Mesodermal cell (in vitro differentiated cells): ENCODE measurements at regions not wholly inside any gene's neighbourhood (a gene's known extent, or its start where the extent isn't known, plus 50 kb on each side); places are given as distances from the start of the nearest gene placed in this dataset.
A peak's percentile ranks its signal among the peaks of the same experiment; 100 is the strongest.

Experiments
- H3K27ac ChIP-seq: 2 replicates; pipeline ENCODE4 v1.7.0; 2013; ENCODE audit warnings: mild to moderate bottlenecking, low read depth, low read length, moderate library complexity; ENCODE audit not compliant: severe bottlenecking
- H3K36me3 ChIP-seq: 2 replicates; pipeline ENCODE4 v1.7.1; 2013; ENCODE audit warnings: mild to moderate bottlenecking, low read length, moderate library complexity; ENCODE audit not compliant: control insufficient read depth, insufficient read depth
- H3K4me1 ChIP-seq: one replicate; pipeline ENCODE4 v1.7.1; 2013; ENCODE audit warnings: mild to moderate bottlenecking, low read length; ENCODE audit not compliant: insufficient read depth, control insufficient read depth, poor library complexity, severe bottlenecking
- H3K4me3 ChIP-seq: 2 replicates; pipeline ENCODE4 v1.7.0; 2013; ENCODE audit warnings: low read length, control low read depth, mild to moderate bottlenecking; ENCODE audit not compliant: insufficient read depth, poor library complexity, severe bottlenecking; ENCODE audit errors: extremely low read depth
- H3K9me3 ChIP-seq: 2 replicates; pipeline ENCODE4 v1.7.1; 2013; ENCODE audit warnings: mild to moderate bottlenecking, low read length, moderate library complexity; ENCODE audit not compliant: control insufficient read depth
- WGBS, 2 experiments: methylation state at CpG; one replicate each; pipeline ENCODE4 v1.1.5; 2013; ENCODE audit warnings: missing lambda C conversion rate in 2 of 2; ENCODE audit not compliant: insufficient coverage in 2 of 2; 5-methylcytosine and 5-hydroxymethylcytosine counted together

GRCh38 chr6:55016261-55016660 is 158.1 kb upstream of the HCRTR2 start:
- no peaks in the 10 kb centered on the region for H3K36me3 ChIP-seq
- H3K4me3 ChIP-seq, result no peak overlapping the region
- no peak overlapping the region for H3K27ac ChIP-seq
- WGBS, 2 experiments, result no CpG with 5 or more reads among the region's 1 CpG
- H3K9me3 ChIP-seq, result no peaks in the 10 kb centered on the region
- peaks cover 7% of the 10 kb centered on the region for H3K4me1 ChIP-seq

GRCh38 chr6:55017555-55018300 is 156.6 kb upstream of the HCRTR2 start:
- H3K9me3 ChIP-seq, result no peaks in the 10 kb centered on the region
- H3K27ac ChIP-seq, result no peak overlapping the region
- H3K36me3 ChIP-seq, result no peaks in the 10 kb centered on the region
- no CpG with 5 or more reads among the region's 1 CpG for WGBS, 2 experiments
- H3K4me3 ChIP-seq, result no peak overlapping the region
- peaks cover 7% of the 10 kb centered on the region for H3K4me1 ChIP-seq

GRCh38 chr6:55019591-55019990 is 154.7 kb upstream of the HCRTR2 start:
- Histone ChIP-seq H3K4me3 (no peak overlapping the region), H3K4me1 (peaks cover 3% of the 10 kb centered on the region), H3K9me3 (no peaks in the 10 kb centered on the region), H3K36me3 (no peaks in the 10 kb centered on the region), H3K27ac (no peak overlapping the region)

- Histone ChIP-seq H3K36me3 (no peaks in the 10 kb centered on the region), H3K9me3 (no peaks in the 10 kb centered on the region), H3K4me1 (no peaks in the 10 kb centered on the region), H3K27ac (no peak overlapping the region), H3K4me3 (no peak overlapping the region)
- WGBS, 2 experiments, result 60 to 80% methylated on average over 1 of the region's 3 CpGs
These were observed 151.1 kb upstream of the HCRTR2 start for GRCh38 chr6:55023230-55023629.

- no peak overlapping the region for H3K27ac ChIP-seq
These were observed 141.2 kb upstream of the HCRTR2 start for GRCh38 chr6:55033016-55033546.

GRCh38 chr6:55034752-55035151 is 139.6 kb upstream of the HCRTR2 start:
- no CpG with 5 or more reads among the region's 3 CpGs for WGBS, 2 experiments
- H3K36me3 ChIP-seq, result no peaks in the 10 kb centered on the region
- H3K4me1 ChIP-seq, result no peaks in the 10 kb centered on the region
- peaks cover 4% of the 10 kb centered on the region for H3K9me3 ChIP-seq
- no peak overlapping the region for H3K27ac ChIP-seq
- no peak overlapping the region for H3K4me3 ChIP-seq

More at GRCh38 chr6:55033016-55033546, 141.2 kb upstream of the HCRTR2 start:
- Histone ChIP-seq H3K4me1 (no peaks in the 10 kb centered on the region), H3K9me3 (peaks cover 4% of the 10 kb centered on the region), H3K4me3 (no peak overlapping the region), H3K36me3 (no peaks in the 10 kb centered on the region)

GRCh38 chr6:55040102-55040848 is 134.0 kb upstream of the HCRTR2 start:
- H3K4me3 ChIP-seq, result no peak overlapping the region
- H3K27ac ChIP-seq, result no peak overlapping the region
- H3K9me3 ChIP-seq, result no peaks in the 10 kb centered on the region
- H3K36me3 ChIP-seq, result no peaks in the 10 kb centered on the region
- no peaks in the 10 kb centered on the region for H3K4me1 ChIP-seq
- WGBS, 2 experiments, result 77 to 100% methylated on average over 2 to 3 of the region's 3 CpGs

- Histone ChIP-seq H3K36me3 (no peaks in the 10 kb centered on the region), H3K9me3 (no peaks in the 10 kb centered on the region), H3K27ac (peak overlapping the region; percentile 16), H3K4me1 (peaks cover 3% of the 10 kb centered on the region), H3K4me3 (no peak overlapping the region)
- WGBS, 2 experiments, result 71 to 100% methylated on average over 1 to 2 of the region's 4 CpGs
These were observed 127.4 kb upstream of the HCRTR2 start for GRCh38 chr6:55046869-55047422.

- H3K27ac ChIP-seq, result peak overlapping the region; percentile 16
- H3K9me3 ChIP-seq, result no peaks in the 10 kb centered on the region
- peaks cover 3% of the 10 kb centered on the region for H3K4me1 ChIP-seq
- no peaks in the 10 kb centered on the region for H3K36me3 ChIP-seq
- no CpG with 5 or more reads among the region's 2 CpGs for WGBS, 2 experiments
- no peak overlapping the region for H3K4me3 ChIP-seq
These were observed 126.8 kb upstream of the HCRTR2 start for GRCh38 chr6:55047451-55048044.

- no peaks in the 10 kb centered on the region for H3K9me3 ChIP-seq
- H3K36me3 ChIP-seq, result no peaks in the 10 kb centered on the region
- H3K4me1 ChIP-seq, result peaks cover 3% of the 10 kb centered on the region
- no peak overlapping the region for H3K4me3 ChIP-seq
- no peak overlapping the region for H3K27ac ChIP-seq
- WGBS, 2 experiments, result no CpG with 5 or more reads among the region's 1 CpG
These were observed 124.4 kb upstream of the HCRTR2 start for GRCh38 chr6:55049866-55050265.
